GM08714 (cell line): ENCODE measurements at regions not wholly inside any gene's neighbourhood (a gene's known extent, or its start where the extent isn't known, plus 50 kb on each side); places are given as distances from the start of the nearest gene placed in this dataset.
"Not testable (repeated sequence)": the region's sequence is repeated elsewhere in the genome, so short reads cannot be mapped to it uniquely, and the experiment has no call there.

Source experiments
- H3K4me3 ChIP-seq: fragments of 200-500 bp; sonication (Bioruptor generic); 2 replicates; pipeline ENCODE4 v1.5.1; 2014; ENCODE audit warnings: mild to moderate bottlenecking, low read length, inconsistent platforms
- ZNF274 ChIP-seq: IDR thresholded peaks from 2 replicates; pipeline ENCODE4 v1.6.1; 2012; ENCODE audit warnings: mild to moderate bottlenecking, low read depth, low read length

- TF ChIP-seq ZNF274: no peak
- H3K4me3 ChIP-seq: no peak overlapping the region
These were observed 138.0 kb upstream of the CPHXL start for GRCh38 chr16:75864243-75864642.

GRCh38 chr16:75865736-75866135 lies 139.4 kb upstream of the CPHXL start:
- H3K4me3 ChIP-seq: no peak overlapping the region
- no peak for TF ChIP-seq ZNF274

- no peak for TF ChIP-seq ZNF274
- H3K4me3 ChIP-seq: no peak overlapping the region
These were observed 142.6 kb upstream of the CPHXL start for GRCh38 chr16:75868636-75869632.

DNA sequence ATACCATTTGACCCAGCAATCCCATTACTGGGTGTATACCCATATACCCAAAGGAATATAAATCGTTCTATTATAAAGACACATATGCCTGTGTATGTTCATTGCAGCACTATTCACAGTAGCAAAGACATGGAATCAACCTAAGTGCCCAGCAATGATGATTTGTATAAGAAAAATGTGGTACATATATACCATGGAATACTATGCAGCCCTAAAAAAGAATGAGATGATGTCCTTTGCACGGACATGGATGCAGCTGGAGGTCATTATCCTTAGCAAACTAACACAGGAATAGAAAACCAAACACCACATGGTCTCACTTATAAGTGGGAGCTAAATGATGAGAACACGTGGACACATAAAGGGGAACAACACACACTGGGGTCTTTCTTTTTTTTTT lies 155.0 kb upstream of the CPHXL start:
- H3K4me3 ChIP-seq: not testable (repeated sequence)

GRCh38 chr16:75899163-75899562 lies 172.9 kb upstream of the CPHXL start:
- TF ChIP-seq ZNF274: no peak
- no peak overlapping the region for H3K4me3 ChIP-seq

DNA sequence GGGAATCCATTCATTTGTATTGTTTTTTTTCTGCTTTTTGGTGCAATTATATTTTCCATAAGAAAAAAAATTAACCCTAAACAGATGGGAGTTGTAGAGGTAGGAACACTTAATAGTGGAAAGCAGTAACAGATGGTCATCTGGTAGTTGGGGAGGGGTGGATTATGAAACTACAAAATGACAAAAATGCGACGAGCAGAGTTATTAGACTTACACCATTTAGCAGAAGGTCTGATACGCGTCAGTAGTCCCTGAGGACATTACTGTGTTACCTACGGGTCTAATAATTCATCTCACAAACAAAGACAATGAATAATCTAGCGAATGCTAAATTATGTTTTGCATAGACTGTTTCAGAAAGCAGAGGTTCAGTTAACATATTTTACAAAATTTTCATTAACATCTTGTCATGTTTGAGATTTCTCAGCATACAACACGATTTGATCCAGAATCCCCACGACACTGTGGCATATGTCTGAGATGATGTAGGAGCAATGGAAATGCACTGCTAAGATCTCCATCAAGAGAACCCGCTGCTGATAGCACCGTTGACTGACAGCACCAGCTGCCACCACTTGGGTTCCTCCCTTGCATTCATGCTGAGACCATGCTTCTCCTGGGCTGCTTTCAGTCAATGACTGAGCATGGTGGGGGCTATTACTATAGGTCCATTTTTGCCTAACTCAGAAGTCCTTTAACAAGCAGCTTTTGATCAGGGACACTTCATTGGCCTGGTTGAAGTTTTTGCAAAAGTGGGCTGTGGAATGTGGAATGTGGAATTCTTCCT lies 182.2 kb upstream of the CPHXL start:
- no peak for TF ChIP-seq ZNF274
- H3K4me3 ChIP-seq: no peak overlapping the region

- H3K4me3 ChIP-seq: no peak overlapping the region
- TF ChIP-seq ZNF274: no peak
These were observed 183.5 kb upstream of the CPHXL start for GRCh38 chr16:75909746-75910145.

DNA sequence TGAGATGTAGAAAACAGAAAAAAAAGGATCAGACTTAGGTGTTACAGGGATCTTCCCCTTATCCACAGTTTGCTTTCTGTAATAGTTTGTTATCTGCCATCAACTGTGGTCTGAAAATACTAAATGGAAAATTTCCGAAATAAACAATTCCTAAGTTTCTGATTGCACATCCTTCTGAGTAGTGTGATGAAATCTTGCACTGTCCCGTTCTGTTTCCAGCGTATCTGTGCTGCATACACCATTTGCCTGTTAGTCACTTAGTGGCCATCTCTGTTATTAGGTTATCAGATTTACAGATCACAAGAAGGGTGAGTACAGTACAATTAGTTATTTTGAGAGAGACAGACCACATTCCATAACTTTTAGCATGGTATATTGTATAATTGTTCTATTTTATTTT lies 185.6 kb upstream of the CPHXL start:
- TF ChIP-seq ZNF274: no peak
- no peak overlapping the region for H3K4me3 ChIP-seq

GRCh38 chr16:75913958-75914357 lies 187.7 kb upstream of the CPHXL start:
- no peak for TF ChIP-seq ZNF274
- H3K4me3 ChIP-seq: no peak overlapping the region

GRCh38 chr16:75916451-75916850 lies 190.2 kb upstream of the CPHXL start:
- H3K4me3 ChIP-seq: no peak overlapping the region
- TF ChIP-seq ZNF274: no peak

- no peak overlapping the region for H3K4me3 ChIP-seq
- TF ChIP-seq ZNF274: no peak
These were observed 191.8 kb upstream of the CPHXL start for GRCh38 chr16:75918109-75918508.

GRCh38 chr16:75919664-75920063 lies 193.4 kb upstream of the CPHXL start:
- no peak overlapping the region for H3K4me3 ChIP-seq
- TF ChIP-seq ZNF274: no peak

DNA sequence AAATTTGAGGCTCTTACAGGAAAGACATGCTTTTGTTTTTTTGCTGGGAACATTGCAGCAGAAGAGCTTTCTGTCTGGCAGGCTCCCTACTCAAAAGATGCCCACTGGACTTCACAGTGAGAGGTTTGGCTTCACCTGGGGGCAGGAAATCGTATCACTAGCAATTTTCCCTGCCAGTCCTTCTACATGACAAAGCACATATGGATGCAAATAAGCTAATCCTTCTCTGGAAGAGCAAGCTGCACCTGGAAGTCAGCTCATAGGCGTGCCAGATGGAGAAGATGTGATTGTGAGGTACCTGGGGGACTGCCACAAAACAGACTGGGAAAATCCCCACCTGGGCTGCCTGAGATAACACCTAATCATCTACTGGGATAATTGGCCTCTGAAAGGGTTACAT lies 195.0 kb upstream of the CPHXL start:
- TF ChIP-seq ZNF274: no peak
- no peak overlapping the region for H3K4me3 ChIP-seq

GRCh38 chr16:75922250-75922649 lies 196.0 kb upstream of the CPHXL start:
- no peak for TF ChIP-seq ZNF274
- no peak overlapping the region for H3K4me3 ChIP-seq

DNA sequence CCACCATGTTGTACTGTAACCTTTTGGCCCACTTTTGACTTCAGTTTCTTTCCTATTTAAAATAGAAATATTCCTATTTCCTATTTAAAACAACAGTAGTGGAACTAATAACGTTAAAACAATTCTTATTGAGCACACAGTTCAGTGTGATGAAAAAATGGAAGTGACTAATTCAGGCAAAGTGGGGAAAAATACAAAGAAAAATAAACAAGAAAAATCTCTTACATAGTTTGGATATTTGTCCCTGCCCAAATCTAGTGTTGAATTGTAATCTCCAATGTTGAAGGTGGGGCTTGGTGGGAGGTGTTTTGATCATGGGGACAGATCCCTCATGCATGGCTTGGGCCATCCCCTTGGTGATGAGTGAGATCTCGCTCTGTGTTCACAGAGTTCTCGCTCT lies 198.1 kb upstream of the CPHXL start:
- TF ChIP-seq ZNF274: no peak
- H3K4me3 ChIP-seq: no peak overlapping the region
